Neural cell (in vitro differentiated cells): ENCODE measurements at regions not wholly inside any gene's neighbourhood (a gene's known extent, or its start where the extent isn't known, plus 50 kb on each side); places are given as distances from the start of the nearest gene placed in this dataset.
"Not testable (repeated sequence)": the region's sequence is repeated elsewhere in the genome, so short reads cannot be mapped to it uniquely, and the experiment has no call there.

ENCODE experiments used
- H2AFZ ChIP-seq: fragments of 200-600, 300-800 bp; sonication (generic), shearing (Covaris generic); 2 replicates; pipeline ENCODE4 v1.6.0; 2014; ENCODE audit warnings: low read depth, mild to moderate bottlenecking, antibody characterized with exemption, low read length, moderate library complexity
- H3F3A ChIP-seq: fragments of 200-600 bp; shearing (Covaris generic); 2 replicates; pipeline ENCODE4 v1.6.1; 2016; ENCODE audit warnings: mild to moderate bottlenecking, moderate library complexity, mixed read lengths, antibody characterized with exemption, low read length; ENCODE audit not compliant: insufficient read depth, poor library complexity, severe bottlenecking
- H3K27ac ChIP-seq: fragments of 200-600, 300-800 bp; sonication (generic), shearing (Covaris generic); 2 replicates; pipeline ENCODE4 v1.5.1; 2014; ENCODE audit warnings: mild to moderate bottlenecking, low read length, moderate library complexity
- H3K27me3 ChIP-seq: fragments of 300-800, 200-600 bp; sonication (generic), shearing (Covaris generic); 2 replicates; pipeline ENCODE4 v1.6.0; 2014; ENCODE audit warnings: mild to moderate bottlenecking, low read depth, low read length, moderate library complexity; ENCODE audit not compliant: insufficient read depth
- H3K36me3 ChIP-seq: fragments of 300-800, 200-600 bp; sonication (generic), shearing (Covaris generic); 2 replicates; pipeline ENCODE4 v1.5.1; 2014; ENCODE audit warnings: mild to moderate bottlenecking, antibody characterized with exemption, low read length, moderate library complexity; ENCODE audit not compliant: insufficient read depth
- H3K4me2 ChIP-seq: fragments of 300-800, 200-600 bp; sonication (generic), shearing (Covaris generic); 2 replicates; pipeline ENCODE4 v1.6.0; 2014; ENCODE audit warnings: mild to moderate bottlenecking, low read length
- H3K4me3 ChIP-seq: fragments of 300-800, 200-600 bp; sonication (generic), shearing (Covaris generic); 2 replicates; pipeline ENCODE4 v1.5.1; 2014; ENCODE audit warnings: mild to moderate bottlenecking, low read length, moderate library complexity
- H3K79me2 ChIP-seq: fragments of 200-600 bp; shearing (Covaris generic); replicated peaks from 2 replicates; pipeline ENCODE4 v1.6.0; 2014; ENCODE audit warnings: mild to moderate bottlenecking, low read length, moderate library complexity; ENCODE audit not compliant: insufficient read depth
- H3K9ac ChIP-seq: fragments of 300-800, 200-600 bp; sonication (generic), shearing (Covaris generic); 2 replicates; pipeline ENCODE4 v1.6.1; 2016; ENCODE audit warnings: mild to moderate bottlenecking, low read length, mixed read lengths
- H3K9me2 ChIP-seq: fragments of 200-600 bp; shearing (Covaris generic); 2 replicates; pipeline ENCODE4 v1.6.1; 2016; ENCODE audit warnings: mild to moderate bottlenecking, low read length, mixed read lengths; ENCODE audit not compliant: insufficient read depth
- H3K9me3 ChIP-seq: fragments of 200-600, 300-800 bp; sonication (generic), shearing (Covaris generic); 2 replicates; pipeline ENCODE4 v1.6.1; 2016; ENCODE audit warnings: mild to moderate bottlenecking, mixed run types, low read length, moderate library complexity, mixed read lengths
- H4K20me1 ChIP-seq: fragments of 200-600 bp; shearing (Covaris generic); 2 replicates; pipeline ENCODE4 v1.6.1; 2016; ENCODE audit warnings: mild to moderate bottlenecking, mixed run types; ENCODE audit not compliant: insufficient read depth
- CTCF ChIP-seq: fragments of 450-650 bp; IDR thresholded peaks from 2 replicates; pipeline ENCODE4 v1.5.1; 2014; ENCODE audit warnings: antibody characterized with exemption, mild to moderate bottlenecking, moderate library complexity; ENCODE audit not compliant: poor library complexity, severe bottlenecking
- EP300 ChIP-seq: fragments of 450-650 bp; conservative IDR thresholded peaks from 2 replicates; pipeline ENCODE4 v1.6.1; 2014; ENCODE audit warnings: antibody characterized with exemption, mild to moderate bottlenecking, moderate library complexity; ENCODE audit not compliant: poor library complexity, severe bottlenecking
- EZH2 ChIP-seq: fragments of 200-600, 300-800 bp; shearing (Covaris generic), sonication (generic); IDR thresholded peaks from 2 replicates; pipeline ENCODE4 v1.6.1; 2014; ENCODE audit warnings: antibody characterized with exemption, low read length, borderline replicate concordance, mild to moderate bottlenecking; ENCODE audit not compliant: insufficient read depth, poor library complexity, severe bottlenecking
- MXI1 ChIP-seq: fragments of 450-650 bp; conservative IDR thresholded peaks from 2 replicates; pipeline ENCODE4 v1.6.1; 2014; ENCODE audit warnings: antibody characterized with exemption, mild to moderate bottlenecking; ENCODE audit not compliant: poor library complexity, severe bottlenecking
- POLR2AphosphoS5 ChIP-seq: IDR thresholded peaks from 2 replicates; pipeline ENCODE4 v1.6.1; 2012
- RAD21 ChIP-seq: fragments of 450-650 bp; conservative IDR thresholded peaks from 2 replicates; pipeline ENCODE4 v1.6.1; 2014; ENCODE audit warnings: antibody characterized with exemption, mild to moderate bottlenecking, moderate library complexity
- REST ChIP-seq: IDR thresholded peaks from 2 replicates; pipeline ENCODE4 v1.6.1; 2012; ENCODE audit warnings: borderline replicate concordance
- SMC3 ChIP-seq: fragments of 450-650 bp; conservative IDR thresholded peaks from 2 replicates; pipeline ENCODE4 v1.6.1; 2014; ENCODE audit warnings: antibody characterized with exemption, mild to moderate bottlenecking, moderate library complexity; ENCODE audit not compliant: poor library complexity
- TAF1 ChIP-seq: IDR thresholded peaks from 2 replicates; pipeline ENCODE4 v1.6.1; 2012; ENCODE audit warnings: low read depth

- H3K4me3 ChIP-seq, result no peak overlapping the region
- H3K36me3 ChIP-seq, result no peaks in the 10 kb centered on the region
- no peaks in the 10 kb centered on the region for H4K20me1 ChIP-seq
- H3K4me2 ChIP-seq, result no peak overlapping the region
- H3K79me2 ChIP-seq, result no peaks in the 10 kb centered on the region
- no peaks in the 10 kb centered on the region for H3F3A ChIP-seq
- H3K27me3 ChIP-seq, result no peaks in the 10 kb centered on the region
- H3K9me2 ChIP-seq, result no peaks in the 10 kb centered on the region
- no peak for TF ChIP-seq SMC3
- TF ChIP-seq RAD21, result no peak
- no peak for TF ChIP-seq REST
- no peak for TF ChIP-seq EP300
- no peak for TF ChIP-seq CTCF
- TF ChIP-seq MXI1, result no peak
- TF ChIP-seq TAF1, result no peak
- no peak for TF ChIP-seq EZH2
- TF ChIP-seq POLR2AphosphoS5, result no peak
- no peaks in the 10 kb centered on the region for H3K9me3 ChIP-seq
- H2AFZ ChIP-seq, result no peak overlapping the region
- no peak overlapping the region for H3K27ac ChIP-seq
- H3K9ac ChIP-seq, result no peak overlapping the region
These were observed 78.9 kb downstream of the FAM170A start for GRCh38 chr5:119708076-119708790.

- no peak overlapping the region for H3K4me3 ChIP-seq
- H3K36me3 ChIP-seq, result no peaks in the 10 kb centered on the region
- no peak overlapping the region for H2AFZ ChIP-seq
- no peak for TF ChIP-seq RAD21
- no peak for TF ChIP-seq SMC3
- TF ChIP-seq MXI1, result no peak
- TF ChIP-seq EP300, result no peak
- no peak for TF ChIP-seq REST
- no peak for TF ChIP-seq CTCF
- TF ChIP-seq POLR2AphosphoS5, result no peak
- TF ChIP-seq TAF1, result no peak
- no peak for TF ChIP-seq EZH2
- no peaks in the 10 kb centered on the region for H3K9me3 ChIP-seq
- no peak overlapping the region for H3K4me2 ChIP-seq
- H3K79me2 ChIP-seq, result no peaks in the 10 kb centered on the region
- H3K9me2 ChIP-seq, result no peaks in the 10 kb centered on the region
- H3F3A ChIP-seq, result no peaks in the 10 kb centered on the region
- no peaks in the 10 kb centered on the region for H4K20me1 ChIP-seq
- H3K27ac ChIP-seq, result no peak overlapping the region
- H3K27me3 ChIP-seq, result no peaks in the 10 kb centered on the region
- H3K9ac ChIP-seq, result no peak overlapping the region
These were observed 92.4 kb downstream of the FAM170A start for GRCh38 chr5:119721775-119722174.

DNA sequence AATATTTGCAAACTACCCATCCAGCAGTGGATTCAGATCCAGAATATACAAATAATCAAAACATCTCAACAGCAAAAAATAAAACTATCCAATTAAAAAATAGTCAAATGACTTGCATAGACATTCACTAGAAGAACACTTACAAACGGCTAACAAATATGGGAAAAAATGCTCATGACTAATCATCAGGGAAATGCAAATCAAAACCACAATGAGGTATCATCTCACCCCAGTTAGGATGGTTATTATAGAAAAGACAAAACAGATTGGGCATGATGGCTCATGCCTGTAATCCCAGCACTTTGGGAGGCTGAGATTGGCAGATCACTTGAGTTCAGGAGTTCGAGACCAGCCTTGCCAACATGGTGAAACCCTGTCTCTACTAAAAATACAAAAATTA, 95.9 kb downstream of the FAM170A start:
- H3K4me3 ChIP-seq, H3F3A ChIP-seq, H2AFZ ChIP-seq, H3K9ac ChIP-seq, H4K20me1 ChIP-seq, H3K27ac ChIP-seq, H3K27me3 ChIP-seq, H3K9me2 ChIP-seq, H3K79me2 ChIP-seq, H3K4me2 ChIP-seq, H3K36me3 ChIP-seq, H3K9me3 ChIP-seq: not testable (repeated sequence)
